Sigmoid colon (tissue), 4 donors: ENCODE measurements at regions not wholly inside any gene's neighbourhood (a gene's known extent, or its start where the extent isn't known, plus 50 kb on each side); places are given as distances from the start of the nearest gene placed in this dataset.

ENCODE experiments used
- CTCF ChIP-seq, 4 experiments: fragments of 450-650 bp in 3 of 4; fragments of 200-600 bp in 1 of 4; IDR thresholded peaks; one replicate each; pipeline ENCODE4 v1.5.1; 2016 to 2019; ENCODE audit warnings: antibody characterized with exemption in 4 of 4, mild to moderate bottlenecking in 3 of 4, moderate library complexity in 2 of 4
- EP300 ChIP-seq, 4 donors: sonication (generic); formaldehyde crosslinking; IDR thresholded peaks; one replicate each; pipeline ENCODE4 v1.6.1; 2017; ENCODE audit warnings: antibody characterized with exemption in 4 of 4
- POLR2A ChIP-seq, 2 donors: fragments of 450-650 bp; IDR thresholded peaks; one replicate each; pipeline ENCODE4 v1.6.1; 2016; ENCODE audit warnings: antibody characterized with exemption in 2 of 2, mild to moderate bottlenecking in 2 of 2, moderate library complexity in 2 of 2
- POLR2AphosphoS5 ChIP-seq, 4 donors: sonication (generic); formaldehyde crosslinking; IDR thresholded peaks; one replicate each; pipeline ENCODE4 v1.6.1; 2017; ENCODE audit warnings: antibody characterized with exemption in 4 of 4

- no peak for TF ChIP-seq CTCF (IDR thresholded peaks at IDR 0.05)
- no peak for TF ChIP-seq POLR2A (IDR thresholded peaks at IDR 0.05)
- no peak for TF ChIP-seq POLR2AphosphoS5 (IDR thresholded peaks at IDR 0.05)
- TF ChIP-seq EP300 (IDR thresholded peaks at IDR 0.05) = no peak
Observed at GRCh38 chr18:57242285-57242684, 95.4 kb downstream of the BOD1L2 start.
